ENCODE measurements at regions not wholly inside any gene's neighbourhood (a gene's known extent, or its start where the extent isn't known, plus 50 kb on each side); places are given as distances from the start of the nearest gene placed in this dataset.

GRCh38 chrX:21126661-21127060 is 247.6 kb upstream of the CNKSR2 start:
- DNase-seq (no peak), ATAC-seq (no peak)
- H3K27me3 ChIP-seq: no peaks in the 10 kb centered on the region
- no peaks in the 10 kb centered on the region for H3K9me3 ChIP-seq
- intact Hi-C loops (cut with DNase I): no loop called here
- H3K27ac ChIP-seq: no peak overlapping the region
- H3K4me3 ChIP-seq: no peak overlapping the region
- TF ChIP-seq CTCF (IDR thresholded peaks at IDR 0.05): no peak
- no peaks in the 10 kb centered on the region for H3K4me1 ChIP-seq
- no peaks in the 10 kb centered on the region for H3K36me3 ChIP-seq

- intact Hi-C loops (cut with DNase I): no loop called here
- Histone ChIP-seq H3K36me3 (no peaks in the 10 kb centered on the region), H3K4me1 (no peaks in the 10 kb centered on the region), H3K4me3 (no peak overlapping the region), H3K27me3 (no peaks in the 10 kb centered on the region), H3K9me3 (no peaks in the 10 kb centered on the region), H3K27ac (no peak overlapping the region)
- no peak for ATAC-seq
- no peak for DNase-seq
- no peak for TF ChIP-seq CTCF (IDR thresholded peaks at IDR 0.05)
These were observed 242.9 kb upstream of the CNKSR2 start for GRCh38 chrX:21131346-21131745.

- Histone ChIP-seq H3K4me3 (no peak overlapping the region), H3K36me3 (no peaks in the 10 kb centered on the region), H3K27ac (no peak overlapping the region), H3K4me1 (no peaks in the 10 kb centered on the region), H3K9me3 (no peaks in the 10 kb centered on the region), H3K27me3 (no peaks in the 10 kb centered on the region)
- DNase-seq (no peak), ATAC-seq (no peak)
- intact Hi-C loops (cut with DNase I): no loop called here
- no peak for TF ChIP-seq CTCF (IDR thresholded peaks at IDR 0.05)
These were observed 242.4 kb upstream of the CNKSR2 start for GRCh38 chrX:21131786-21132185.

- H3K36me3 ChIP-seq: no peaks in the 10 kb centered on the region
- intact Hi-C loops (cut with DNase I): no loop called here
- no peak for DNase-seq
- no peak for TF ChIP-seq CTCF (IDR thresholded peaks at IDR 0.05)
- no peak for ATAC-seq
- H3K4me3 ChIP-seq: no peak overlapping the region
- no peaks in the 10 kb centered on the region for H3K27me3 ChIP-seq
- H3K9me3 ChIP-seq: no peaks in the 10 kb centered on the region
- no peak overlapping the region for H3K27ac ChIP-seq
- no peaks in the 10 kb centered on the region for H3K4me1 ChIP-seq
These were observed 241.4 kb upstream of the CNKSR2 start for GRCh38 chrX:21132686-21133393.

GRCh38 chrX:21150208-21150607 is 224.0 kb upstream of the CNKSR2 start:
- Histone ChIP-seq H3K4me1 (no peaks in the 10 kb centered on the region), H3K36me3 (no peaks in the 10 kb centered on the region), H3K4me3 (no peak overlapping the region), H3K27ac (no peak overlapping the region), H3K27me3 (no peaks in the 10 kb centered on the region), H3K9me3 (no peaks in the 10 kb centered on the region)
- no peak for TF ChIP-seq CTCF (IDR thresholded peaks at IDR 0.05)
- ATAC-seq: no peak
- intact Hi-C loops (cut with DNase I): no loop called here
- no peak for DNase-seq

All from left lung (tissue), 4 donors.